HCT116 (cell line): ENCODE measurements at regions not wholly inside any gene's neighbourhood (a gene's known extent, or its start where the extent isn't known, plus 50 kb on each side); places are given as distances from the start of the nearest gene placed in this dataset.

Experiments
- ATAC-seq: fragments of 200-7000 bp; cut with Tn5 transposase; 2 replicates; pipeline ENCODE4 v1.9.1; 2020; ENCODE audit warnings: mild to moderate bottlenecking, moderate library complexity
- BruUV-seq: library from RNA; stranded (reverse); fragments of 400-500 nt; replicated peaks from 2 replicates; lab custom pipeline; 2021; lab: Mats Ljungman, UMichigan
- CTCF ChIA-PET: fragments of 300-600 bp; sonication (Branson Sonifier 250); formaldehyde crosslinking; loops from one replicate; lab custom pipeline; 2021; ENCODE audit warnings: antibody characterized with exemption; lab: Charles Lee
- POLR2A ChIA-PET: fragments of 300-600, 350-600 bp; sonication (Branson Sonifier 250); formaldehyde crosslinking; loops from one replicate; lab custom pipeline; 2021; ENCODE audit warnings: antibody characterized with exemption; lab: Charles Lee
- RAD21 ChIA-PET, 2 experiments: fragments of 300-600 bp; sonication (Branson Sonifier 250); formaldehyde crosslinking; loops; one replicate each; lab custom pipeline; 2023; ENCODE audit warnings: low total read pairs in 2 of 2; ENCODE audit not compliant: uncharacterized antibody in 2 of 2, unreplicated experiment in 2 of 2, low non-redundant PET in 1 of 2; lab: Charles Lee
- DNase-seq: peaks from one replicate; pipeline ENCODE4 v3.0.0-alpha.2; 2010; ENCODE audit warnings: low read depth, low spot score
- H2AFZ ChIP-seq: fragments of 200-600 bp; shearing (Covaris generic), sonication (generic); 2 replicates; pipeline ENCODE4 v1.6.1; 2017; ENCODE audit warnings: low read depth, mixed run types, mixed read lengths, antibody characterized with exemption, low read length; ENCODE audit not compliant: poor library complexity, severe bottlenecking
- H3K27ac ChIP-seq: 2 replicates; pipeline ENCODE4 v1.5.1; 2012; ENCODE audit warnings: low read depth, low read length
- H3K27me3 ChIP-seq: fragments of 200-600 bp; sonication (generic); 2 replicates; pipeline ENCODE4 v1.6.1; 2016; ENCODE audit warnings: mixed run types, low read length, mixed read lengths; ENCODE audit not compliant: insufficient read depth
- H3K36me3 ChIP-seq, 2 experiments: fragments of 200-500 bp in 1 of 2; fragments of 200-600 bp in 1 of 2; sonication (Bioruptor generic) in 1 of 2; sonication (generic) in 1 of 2; 2 replicates each; pipeline versions ENCODE4 v1.5.1 to v1.6.1; 2014 to 2016; ENCODE audit warnings: low read length in 2 of 2, inconsistent platforms in 1 of 2, mixed read lengths in 1 of 2, mixed run types in 1 of 2; ENCODE audit not compliant: insufficient read depth in 2 of 2, control insufficient read depth in 1 of 2
- H3K4me1 ChIP-seq, 2 experiments: fragments of 200-600 bp in 1 of 2; sonication (generic) in 1 of 2; 2 replicates each; pipeline versions ENCODE4 v1.5.1 to v1.6.1; 2012 to 2017; ENCODE audit warnings: low read length in 2 of 2, inconsistent platforms in 1 of 2, mild to moderate bottlenecking in 1 of 2, mixed read lengths in 1 of 2, mixed run types in 1 of 2, moderate library complexity in 1 of 2; ENCODE audit not compliant: insufficient read depth in 2 of 2, control insufficient read depth in 1 of 2
- H3K4me2 ChIP-seq: fragments of 200-600 bp; sonication (generic); 2 replicates; pipeline ENCODE4 v1.6.1; 2017; ENCODE audit warnings: mixed run types, low read length, mixed read lengths
- H3K4me3 ChIP-seq, 2 experiments: fragments of 200-600 bp in 1 of 2; sonication (generic) in 1 of 2; replicated peaks in 1 of 2; 2 replicates each; pipeline ENCODE4 v1.5.1; 2011 to 2016; ENCODE audit warnings: low read length in 2 of 2, control low read depth in 1 of 2, low read depth in 1 of 2, mild to moderate bottlenecking in 1 of 2, mixed read lengths in 1 of 2, mixed run types in 1 of 2
- H3K79me2 ChIP-seq: fragments of 200-600 bp; sonication (generic); 2 replicates; pipeline ENCODE4 v1.6.1; 2017; ENCODE audit warnings: mild to moderate bottlenecking, mixed run types, low read length, moderate library complexity, mixed read lengths; ENCODE audit not compliant: insufficient read depth
- H3K9ac ChIP-seq: fragments of 200-600 bp; sonication (generic); 2 replicates; pipeline ENCODE4 v1.6.1; 2016; ENCODE audit warnings: low read length, mixed read lengths
- H3K9me2 ChIP-seq: fragments of 200-600 bp; sonication (generic), shearing (Covaris generic); 2 replicates; pipeline ENCODE4 v1.6.1; 2017; ENCODE audit warnings: mixed run types, mild to moderate bottlenecking, moderate library complexity; ENCODE audit not compliant: insufficient read depth
- H3K9me3 ChIP-seq, 2 experiments: fragments of 200-500 bp in 1 of 2; fragments of 200-600 bp in 1 of 2; sonication (Bioruptor generic) in 1 of 2; sonication (generic) in 1 of 2; 2 replicates each; pipeline ENCODE4 v1.6.1; 2014 to 2017; ENCODE audit warnings: low read length in 2 of 2, mixed read lengths in 2 of 2, inconsistent platforms in 1 of 2, low read depth in 1 of 2, mild to moderate bottlenecking in 1 of 2, mixed run types in 1 of 2, moderate library complexity in 1 of 2; ENCODE audit not compliant: control insufficient read depth in 1 of 2, insufficient read depth in 1 of 2
- H4K20me1 ChIP-seq: fragments of 200-600 bp; sonication (generic), shearing (Covaris generic); 2 replicates; pipeline ENCODE4 v1.6.1; 2017; ENCODE audit warnings: mixed run types, mild to moderate bottlenecking, moderate library complexity; ENCODE audit not compliant: insufficient read depth
- ATF3 ChIP-seq: IDR thresholded peaks from 2 replicates; pipeline ENCODE4 v1.6.1; 2012
- CBX3 ChIP-seq: IDR thresholded peaks from 2 replicates; pipeline ENCODE4 v1.6.1; 2012; ENCODE audit warnings: low read depth
- CEBPB ChIP-seq: IDR thresholded peaks from 2 replicates; pipeline ENCODE4 v1.6.1; 2012; ENCODE audit warnings: low read depth
- CTCF ChIP-seq, 3 experiments: fragments of 200-600 bp in 1 of 3; sonication (generic) in 1 of 3; IDR thresholded peaks in 2 of 3; conservative IDR thresholded peaks in 1 of 3; 2 replicates each; pipeline ENCODE4 v1.5.1; 2012 to 2017; ENCODE audit warnings: low read depth in 2 of 3, low read length in 2 of 3, antibody characterized with exemption in 1 of 3, borderline replicate concordance in 1 of 3, control low read depth in 1 of 3, mild to moderate bottlenecking in 1 of 3, mixed read lengths in 1 of 3, mixed run types in 1 of 3, moderate library complexity in 1 of 3; ENCODE audit not compliant: insufficient read depth in 1 of 3
- EGR1 ChIP-seq: IDR thresholded peaks from 2 replicates; pipeline ENCODE4 v1.6.1; 2012; ENCODE audit warnings: low read depth
- ELF1 ChIP-seq: IDR thresholded peaks from 2 replicates; pipeline ENCODE4 v1.6.1; 2012; ENCODE audit warnings: low read depth, borderline replicate concordance
- EZH2 ChIP-seq: fragments of 200-600 bp; sonication (generic); IDR thresholded peaks from 2 replicates; pipeline ENCODE4 v1.6.1; 2017; ENCODE audit warnings: antibody characterized with exemption, mixed run types
- EZH2phosphoT487 ChIP-seq: fragments of 200-600 bp; IDR thresholded peaks from 2 replicates; pipeline ENCODE4 v1.6.1; 2018; ENCODE audit warnings: antibody characterized with exemption, borderline replicate concordance
- FOSL1 ChIP-seq: IDR thresholded peaks from 2 replicates; pipeline ENCODE4 v1.6.1; 2012; ENCODE audit warnings: low read depth
- JUND ChIP-seq: IDR thresholded peaks from 2 replicates; pipeline ENCODE4 v1.6.1; 2012
- MAX ChIP-seq: IDR thresholded peaks from 2 replicates; pipeline ENCODE4 v1.6.1; 2012
- POLR2AphosphoS5 ChIP-seq: IDR thresholded peaks from 2 replicates; pipeline ENCODE4 v1.6.1; 2011; ENCODE audit warnings: mild to moderate bottlenecking, low read depth, low read length, moderate library complexity
- SIN3A ChIP-seq: IDR thresholded peaks from 2 replicates; pipeline ENCODE4 v1.6.1; 2012; ENCODE audit warnings: low read depth
- SP1 ChIP-seq: IDR thresholded peaks from 2 replicates; pipeline ENCODE4 v1.6.1; 2012; ENCODE audit warnings: low read depth
- SRF ChIP-seq: IDR thresholded peaks from 2 replicates; pipeline ENCODE4 v1.6.1; 2012; ENCODE audit warnings: low read depth
- TCF7L2 ChIP-seq: IDR thresholded peaks from 2 replicates; pipeline ENCODE4 v1.7.0; 2011; ENCODE audit warnings: borderline replicate concordance, inconsistent platforms; ENCODE audit not compliant: insufficient read depth, insufficient read length; ENCODE audit errors: extremely low read depth
- YY1 ChIP-seq: IDR thresholded peaks from 2 replicates; pipeline ENCODE4 v1.6.1; 2011; ENCODE audit warnings: low read length, low read depth, moderate library complexity, mild to moderate bottlenecking; ENCODE audit not compliant: insufficient replicate concordance; ENCODE audit errors: extremely low read depth
- ZFX ChIP-seq: fragments of 450-650 bp; IDR thresholded peaks from 2 replicates; pipeline ENCODE4 v1.6.1; 2017
- intact Hi-C: fragments of 100-400 bp; cut with micrococcal nuclease; formaldehyde crosslinking; loops from 2 replicates; pipeline ENCODE4 v1.10.0; 2022
- TF ChIP-seq, protein P1 (sequence below): IDR thresholded peaks from 2 replicates; pipeline ENCODE4 v1.6.1; 2012; ENCODE audit warnings: low read depth

GRCh38 chr20:39674842-39675241 lies 712.7 kb downstream of the DHX35 start:
- peaks cover 0 to 11% of the 10 kb centered on the region in 2 experiments; a peak in 2 of 4 replicates for H3K9me3 ChIP-seq
- H3K79me2 ChIP-seq = no peaks in the 10 kb centered on the region
- H3K27ac ChIP-seq = no peak overlapping the region
- ChIA-PET RAD21 (no interaction called here), CTCF (no interaction called here), POLR2A (no interaction called here)
- no peak overlapping the region for H3K4me3 ChIP-seq
- no peak overlapping the region for H2AFZ ChIP-seq
- intact Hi-C loops = no loop called here
- TF ChIP-seq ZFX (no peak), CTCF (IDR thresholded peaks at IDR 0.05 in 2 of 3, conservative IDR thresholded peaks at IDR 0.05 in 1 of 3; ENCODE audit: borderline replicate concordance in 1 of 3, insufficient read depth in 1 of 3, low read depth in 2 of 3, low read length in 2 of 3) (no peak), POLR2AphosphoS5 (no peak), EGR1 (no peak), CEBPB (no peak), ATF3 (no peak), SIN3A (no peak), SRF (no peak), ELF1 (no peak), SP1 (no peak), YY1 (no peak), EZH2 (no peak), JUND (no peak), TCF7L2 (no peak), FOSL1 (no peak), CBX3 (no peak), EZH2phosphoT487 (no peak), MAX (no peak)
- TF ChIP-seq, protein P1, sequence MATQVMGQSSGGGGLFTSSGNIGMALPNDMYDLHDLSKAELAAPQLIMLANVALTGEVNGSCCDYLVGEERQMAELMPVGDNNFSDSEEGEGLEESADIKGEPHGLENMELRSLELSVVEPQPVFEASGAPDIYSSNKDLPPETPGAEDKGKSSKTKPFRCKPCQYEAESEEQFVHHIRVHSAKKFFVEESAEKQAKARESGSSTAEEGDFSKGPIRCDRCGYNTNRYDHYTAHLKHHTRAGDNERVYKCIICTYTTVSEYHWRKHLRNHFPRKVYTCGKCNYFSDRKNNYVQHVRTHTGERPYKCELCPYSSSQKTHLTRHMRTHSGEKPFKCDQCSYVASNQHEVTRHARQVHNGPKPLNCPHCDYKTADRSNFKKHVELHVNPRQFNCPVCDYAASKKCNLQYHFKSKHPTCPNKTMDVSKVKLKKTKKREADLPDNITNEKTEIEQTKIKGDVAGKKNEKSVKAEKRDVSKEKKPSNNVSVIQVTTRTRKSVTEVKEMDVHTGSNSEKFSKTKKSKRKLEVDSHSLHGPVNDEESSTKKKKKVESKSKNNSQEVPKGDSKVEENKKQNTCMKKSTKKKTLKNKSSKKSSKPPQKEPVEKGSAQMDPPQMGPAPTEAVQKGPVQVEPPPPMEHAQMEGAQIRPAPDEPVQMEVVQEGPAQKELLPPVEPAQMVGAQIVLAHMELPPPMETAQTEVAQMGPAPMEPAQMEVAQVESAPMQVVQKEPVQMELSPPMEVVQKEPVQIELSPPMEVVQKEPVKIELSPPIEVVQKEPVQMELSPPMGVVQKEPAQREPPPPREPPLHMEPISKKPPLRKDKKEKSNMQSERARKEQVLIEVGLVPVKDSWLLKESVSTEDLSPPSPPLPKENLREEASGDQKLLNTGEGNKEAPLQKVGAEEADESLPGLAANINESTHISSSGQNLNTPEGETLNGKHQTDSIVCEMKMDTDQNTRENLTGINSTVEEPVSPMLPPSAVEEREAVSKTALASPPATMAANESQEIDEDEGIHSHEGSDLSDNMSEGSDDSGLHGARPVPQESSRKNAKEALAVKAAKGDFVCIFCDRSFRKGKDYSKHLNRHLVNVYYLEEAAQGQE = no peak
- H3K9me2 ChIP-seq = no peaks in the 10 kb centered on the region
- ATAC-seq = no peak
- no peaks in the 10 kb centered on the region for H3K36me3 ChIP-seq
- no peaks in the 10 kb centered on the region for H3K4me1 ChIP-seq
- DNase-seq = no peak
- H3K9ac ChIP-seq = no peak overlapping the region
- H4K20me1 ChIP-seq = no peaks in the 10 kb centered on the region
- H3K27me3 ChIP-seq = no peaks in the 10 kb centered on the region
- no TSS peak for BruUV-seq
- no peak overlapping the region for H3K4me2 ChIP-seq
